ENCODE measurements at regions not wholly inside any gene's neighbourhood (a gene's known extent, or its start where the extent isn't known, plus 50 kb on each side); places are given as distances from the start of the nearest gene placed in this dataset.
A peak's percentile ranks its signal among the peaks of the same experiment; 100 is the strongest.

GRCh38 chr4:102143433-102143832 is 201.8 kb downstream of the SLC39A8 start:
- H3K4me3 ChIP-seq, result no peak overlapping the region
- no peak overlapping the region for H3K27ac ChIP-seq (ENCODE audit: low read depth in 1 of 2, low read length in 1 of 2)
- ATAC-seq (ENCODE audit: insufficient read depth, low FRiP score) (no peak), DNase-seq (no peak)
- no peaks in the 10 kb centered on the region for H3K27me3 ChIP-seq (ENCODE audit: control insufficient read depth in 3 of 3, insufficient read depth in 3 of 3, low read length in 2 of 3)
- no peaks in the 10 kb centered on the region for H3K9me3 ChIP-seq (ENCODE audit: control insufficient read depth in 4 of 4, insufficient read depth in 3 of 4, low read length in 3 of 4)
- no peaks in the 10 kb centered on the region for H3K36me3 ChIP-seq (ENCODE audit: control insufficient read depth in 4 of 4, insufficient read depth in 4 of 4, low read length in 4 of 4)
- 54 to 58% methylated on average over 1 of the region's 1 CpG for WGBS, 2 donors
- peaks cover 0 to 2% (median 0%) of the 10 kb centered on the region in 5 donors for H3K4me1 ChIP-seq (ENCODE audit: control insufficient read depth in 5 of 5, insufficient read depth in 5 of 5, low read length in 5 of 5)
- TF ChIP-seq CTCF (IDR thresholded peaks at IDR 0.05; ENCODE audit: control extremely low read depth, extremely low read depth), result no peak
- no peak overlapping the region for H3K9ac ChIP-seq (ENCODE audit: insufficient read depth in 1 of 2, low read length in 2 of 2)

- 90% methylated on average over 1 of the region's 1 CpG for WGBS, 2 donors
- Histone ChIP-seq H3K27me3 (ENCODE audit: control insufficient read depth in 3 of 3, insufficient read depth in 3 of 3, low read length in 2 of 3) (no peaks in the 10 kb centered on the region), H3K4me3 (no peak overlapping the region), H3K27ac (ENCODE audit: low read depth in 1 of 2, low read length in 1 of 2) (no peak overlapping the region), H3K9ac (ENCODE audit: insufficient read depth in 1 of 2, low read length in 2 of 2) (no peak overlapping the region), H3K36me3 (ENCODE audit: control insufficient read depth in 4 of 4, insufficient read depth in 4 of 4, low read length in 4 of 4) (no peaks in the 10 kb centered on the region), H3K4me1 (ENCODE audit: control insufficient read depth in 5 of 5, insufficient read depth in 5 of 5, low read length in 5 of 5) (peaks cover 0 to 2% (median 0%) of the 10 kb centered on the region in 5 donors), H3K9me3 (ENCODE audit: control insufficient read depth in 4 of 4, insufficient read depth in 3 of 4, low read length in 3 of 4) (no peaks in the 10 kb centered on the region)
- DNase-seq, result no peak
- TF ChIP-seq CTCF (IDR thresholded peaks at IDR 0.05; ENCODE audit: control extremely low read depth, extremely low read depth), result no peak
- ATAC-seq (ENCODE audit: insufficient read depth, low FRiP score), result no peak
Observed at GRCh38 chr4:102141842-102142241, 203.4 kb downstream of the SLC39A8 start.

- Histone ChIP-seq H3K9me3 (ENCODE audit: control insufficient read depth in 4 of 4, insufficient read depth in 3 of 4, low read length in 3 of 4) (no peaks in the 10 kb centered on the region), H3K9ac (ENCODE audit: insufficient read depth in 1 of 2, low read length in 2 of 2) (no peak overlapping the region), H3K36me3 (ENCODE audit: control insufficient read depth in 4 of 4, insufficient read depth in 4 of 4, low read length in 4 of 4) (no peaks in the 10 kb centered on the region), H3K4me3 (no peak overlapping the region), H3K27ac (ENCODE audit: low read depth in 1 of 2, low read length in 1 of 2) (no peak overlapping the region), H3K4me1 (ENCODE audit: control insufficient read depth in 5 of 5, insufficient read depth in 5 of 5, low read length in 5 of 5) (peaks cover 0 to 2% (median 0%) of the 10 kb centered on the region in 5 donors), H3K27me3 (ENCODE audit: control insufficient read depth in 3 of 3, insufficient read depth in 3 of 3, low read length in 2 of 3) (no peaks in the 10 kb centered on the region)
- ATAC-seq (ENCODE audit: insufficient read depth, low FRiP score) (no peak), DNase-seq (no peak)
- TF ChIP-seq CTCF (IDR thresholded peaks at IDR 0.05; ENCODE audit: control extremely low read depth, extremely low read depth), result no peak
- WGBS, 2 donors, result 68 to 91% methylated on average over 1 of the region's 1 CpG
Observed at GRCh38 chr4:102139932-102140331, 205.3 kb downstream of the SLC39A8 start.

- H3K36me3 ChIP-seq (ENCODE audit: control insufficient read depth in 4 of 4, insufficient read depth in 4 of 4, low read length in 4 of 4), result no peaks in the 10 kb centered on the region
- H3K27ac ChIP-seq (ENCODE audit: low read depth in 1 of 2, low read length in 1 of 2), result no peak overlapping the region
- 11 to 26% methylated on average over 2 of the region's 2 CpGs for WGBS, 2 donors
- ATAC-seq (ENCODE audit: insufficient read depth, low FRiP score) (no peak), DNase-seq (peak in 2 of 3 donors; percentile 17 to 24)
- peaks cover 0 to 2% (median 0%) of the 10 kb centered on the region in 5 donors for H3K4me1 ChIP-seq (ENCODE audit: control insufficient read depth in 5 of 5, insufficient read depth in 5 of 5, low read length in 5 of 5)
- no peak overlapping the region for H3K4me3 ChIP-seq
- TF ChIP-seq CTCF (IDR thresholded peaks at IDR 0.05; ENCODE audit: control extremely low read depth, extremely low read depth), result no peak
- H3K9ac ChIP-seq (ENCODE audit: insufficient read depth in 1 of 2, low read length in 2 of 2), result no peak overlapping the region
- no peaks in the 10 kb centered on the region for H3K27me3 ChIP-seq (ENCODE audit: control insufficient read depth in 3 of 3, insufficient read depth in 3 of 3, low read length in 2 of 3)
- no peaks in the 10 kb centered on the region for H3K9me3 ChIP-seq (ENCODE audit: control insufficient read depth in 4 of 4, insufficient read depth in 3 of 4, low read length in 3 of 4)
Observed at GRCh38 chr4:102139132-102139573, 206.1 kb downstream of the SLC39A8 start.
